ENCODE measurements at regions not wholly inside any gene's neighbourhood (a gene's known extent, or its start where the extent isn't known, plus 50 kb on each side); places are given as distances from the start of the nearest gene placed in this dataset.

DNA sequence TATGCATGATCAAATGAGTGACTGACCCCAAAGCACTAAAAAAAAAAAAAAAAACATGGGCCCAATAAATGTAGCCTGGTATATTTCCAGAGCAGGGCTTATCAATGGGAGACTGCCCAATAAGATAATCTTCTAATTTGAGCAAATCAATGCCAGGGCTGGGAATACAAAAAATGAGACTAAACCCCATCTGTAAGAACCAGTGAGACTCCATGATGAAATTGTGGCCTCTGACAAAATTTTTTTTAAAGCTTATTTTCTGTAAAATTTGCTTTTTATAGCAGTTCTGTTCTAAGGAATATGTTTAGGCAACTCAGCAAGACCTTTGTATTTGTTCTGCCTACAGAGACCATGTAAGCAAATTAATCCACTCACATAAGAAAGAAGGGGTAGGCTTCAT lies 186.8 kb upstream of the CCDC150 start:
- Histone ChIP-seq H3K9ac (ENCODE audit: low read length) (no peak overlapping the region), H3K27me3 (ENCODE audit: low read depth, low read length) (peaks cover 13% of the 10 kb centered on the region; the same call in 1 of the 2 replicates), H3K4me1 (ENCODE audit: low read length) (0 out of 2 replicates have a peak, but pooled peaks cover 3% of the 10 kb centered on the region), H2AFZ (ENCODE audit: low read depth, low read length) (no peak overlapping the region), H3K4me3 (ENCODE audit: low read length) (no peak overlapping the region), H3K79me2 (ENCODE audit: low read length) (no peaks in the 10 kb centered on the region), H3K4me2 (ENCODE audit: low read length) (no peak overlapping the region), H3K36me3 (replicated peaks; ENCODE audit: low read depth, low read length) (no peaks in the 10 kb centered on the region), H3K27ac (ENCODE audit: low read length) (no peak overlapping the region), H3K9me3 (ENCODE audit: insufficient read depth, low read length) (no peaks in the 10 kb centered on the region), H4K20me1 (ENCODE audit: insufficient read depth, low read length) (no peaks in the 10 kb centered on the region)
- no peak for TF ChIP-seq EZH2phosphoT487 (IDR thresholded peaks at IDR 0.05; ENCODE audit: low read depth)
- TF ChIP-seq, protein P1, sequence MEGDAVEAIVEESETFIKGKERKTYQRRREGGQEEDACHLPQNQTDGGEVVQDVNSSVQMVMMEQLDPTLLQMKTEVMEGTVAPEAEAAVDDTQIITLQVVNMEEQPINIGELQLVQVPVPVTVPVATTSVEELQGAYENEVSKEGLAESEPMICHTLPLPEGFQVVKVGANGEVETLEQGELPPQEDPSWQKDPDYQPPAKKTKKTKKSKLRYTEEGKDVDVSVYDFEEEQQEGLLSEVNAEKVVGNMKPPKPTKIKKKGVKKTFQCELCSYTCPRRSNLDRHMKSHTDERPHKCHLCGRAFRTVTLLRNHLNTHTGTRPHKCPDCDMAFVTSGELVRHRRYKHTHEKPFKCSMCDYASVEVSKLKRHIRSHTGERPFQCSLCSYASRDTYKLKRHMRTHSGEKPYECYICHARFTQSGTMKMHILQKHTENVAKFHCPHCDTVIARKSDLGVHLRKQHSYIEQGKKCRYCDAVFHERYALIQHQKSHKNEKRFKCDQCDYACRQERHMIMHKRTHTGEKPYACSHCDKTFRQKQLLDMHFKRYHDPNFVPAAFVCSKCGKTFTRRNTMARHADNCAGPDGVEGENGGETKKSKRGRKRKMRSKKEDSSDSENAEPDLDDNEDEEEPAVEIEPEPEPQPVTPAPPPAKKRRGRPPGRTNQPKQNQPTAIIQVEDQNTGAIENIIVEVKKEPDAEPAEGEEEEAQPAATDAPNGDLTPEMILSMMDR (IDR thresholded peaks at IDR 0.05; ENCODE audit: low read depth, low read length), result no peak

DNA sequence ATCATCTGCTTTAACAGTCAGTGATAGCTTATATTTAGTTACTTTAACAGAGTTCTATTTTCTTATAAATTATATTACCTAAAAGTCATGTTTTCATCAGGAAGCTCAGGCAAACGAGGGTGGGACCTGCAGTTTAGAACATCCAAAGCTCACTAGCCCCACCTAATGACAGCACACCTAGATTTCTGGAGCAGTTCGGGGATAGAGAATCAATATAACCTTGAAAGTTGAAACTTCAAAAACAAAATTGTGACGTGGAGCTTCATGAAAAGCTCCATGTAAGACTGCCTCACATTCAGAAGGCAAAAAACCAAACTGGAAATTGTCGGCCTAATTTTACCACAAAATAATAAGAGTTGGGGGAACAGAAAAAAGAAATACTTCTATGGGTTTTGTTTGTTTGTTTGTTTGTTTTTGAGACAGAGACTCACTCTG lies 185.9 kb upstream of the CCDC150 start:
- H3K4me1 ChIP-seq (ENCODE audit: low read length), result 0 out of 2 replicates have a peak, but pooled peaks cover 3% of the 10 kb centered on the region
- no peaks in the 10 kb centered on the region for H4K20me1 ChIP-seq (ENCODE audit: insufficient read depth, low read length)
- H3K79me2 ChIP-seq (ENCODE audit: low read length), result no peaks in the 10 kb centered on the region
- H3K27me3 ChIP-seq (ENCODE audit: low read depth, low read length), result peaks cover 13% of the 10 kb centered on the region; the same call in 1 of the 2 replicates
- H3K36me3 ChIP-seq (replicated peaks; ENCODE audit: low read depth, low read length), result no peaks in the 10 kb centered on the region
- H3K4me3 ChIP-seq (ENCODE audit: low read length), result no peak overlapping the region
- peak overlapping the region; percentile 41 for H3K4me2 ChIP-seq (ENCODE audit: low read length)
- no peak overlapping the region for H3K9ac ChIP-seq (ENCODE audit: low read length)
- H3K27ac ChIP-seq (ENCODE audit: low read length), result no peak overlapping the region
- H2AFZ ChIP-seq (ENCODE audit: low read depth, low read length), result peak overlapping the region; percentile 55; the same call in 1 of the 2 replicates
- no peaks in the 10 kb centered on the region for H3K9me3 ChIP-seq (ENCODE audit: insufficient read depth, low read length)
- TF ChIP-seq EZH2phosphoT487 (IDR thresholded peaks at IDR 0.05; ENCODE audit: low read depth), result no peak
- TF ChIP-seq, protein P1 (IDR thresholded peaks at IDR 0.05; ENCODE audit: low read depth, low read length), result peak; percentile 92

DNA sequence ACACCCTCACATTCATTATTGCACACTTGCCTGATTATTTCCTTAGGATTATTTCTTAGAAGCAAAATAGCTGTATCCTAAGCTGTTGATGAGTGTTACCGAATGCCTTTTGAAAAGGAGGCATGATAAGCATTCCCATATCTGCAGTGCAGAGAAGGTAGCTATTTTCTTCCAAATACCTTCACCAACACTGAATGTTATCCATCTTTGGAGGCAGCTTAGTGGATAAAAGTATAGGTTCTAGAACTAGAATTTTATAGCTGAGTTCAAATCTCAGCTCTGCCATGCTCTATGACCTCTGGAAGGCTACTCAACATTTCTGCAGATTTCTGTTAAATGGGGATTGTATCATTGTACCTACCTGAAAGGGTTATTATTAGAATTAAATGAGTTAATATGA lies 185.0 kb upstream of the CCDC150 start:
- no peak overlapping the region for H2AFZ ChIP-seq (ENCODE audit: low read depth, low read length)
- peaks cover 13% of the 10 kb centered on the region for H3K27me3 ChIP-seq (ENCODE audit: low read depth, low read length)
- H3K4me3 ChIP-seq (ENCODE audit: low read length), result no peak overlapping the region
- no peaks in the 10 kb centered on the region for H3K79me2 ChIP-seq (ENCODE audit: low read length)
- no peaks in the 10 kb centered on the region for H3K36me3 ChIP-seq (replicated peaks; ENCODE audit: low read depth, low read length)
- no peaks in the 10 kb centered on the region for H3K9me3 ChIP-seq (ENCODE audit: insufficient read depth, low read length)
- no peak overlapping the region for H3K27ac ChIP-seq (ENCODE audit: low read length)
- H3K4me1 ChIP-seq (ENCODE audit: low read length), result peaks cover 6% of the 10 kb centered on the region
- H3K4me2 ChIP-seq (ENCODE audit: low read length), result no peak overlapping the region
- no peak overlapping the region for H3K9ac ChIP-seq (ENCODE audit: low read length)
- no peaks in the 10 kb centered on the region for H4K20me1 ChIP-seq (ENCODE audit: insufficient read depth, low read length)
- TF ChIP-seq EZH2phosphoT487 (IDR thresholded peaks at IDR 0.05; ENCODE audit: low read depth), result no peak
- TF ChIP-seq, protein P1 (IDR thresholded peaks at IDR 0.05; ENCODE audit: low read depth, low read length), result no peak

DNA sequence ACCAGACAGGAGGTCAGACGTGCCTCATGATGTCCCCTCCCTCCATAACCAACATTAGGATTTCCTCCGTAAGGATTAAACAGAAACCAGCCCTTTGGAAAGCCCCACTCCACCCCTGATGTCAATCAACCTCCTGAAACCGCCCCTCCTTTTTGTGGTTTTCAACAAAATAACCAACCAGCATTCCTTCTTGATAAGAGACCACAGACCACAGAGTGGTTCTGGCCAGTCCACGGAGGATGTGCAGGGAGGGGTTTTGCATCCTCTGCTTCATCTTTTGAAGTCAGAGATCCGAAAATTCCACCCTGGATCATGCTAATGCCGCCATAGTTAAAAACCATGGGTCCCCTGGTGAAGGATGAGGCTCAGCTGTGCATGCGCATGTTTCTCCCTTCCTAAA lies 180.0 kb upstream of the CCDC150 start:
- Histone ChIP-seq H2AFZ (ENCODE audit: low read depth, low read length) (0 out of 2 replicates have a peak overlapping the region, but pooled peaks have one; percentile 5), H3K27me3 (ENCODE audit: low read depth, low read length) (peaks cover 18% of the 10 kb centered on the region), H3K4me2 (ENCODE audit: low read length) (peak overlapping the region; percentile 48), H4K20me1 (ENCODE audit: insufficient read depth, low read length) (no peaks in the 10 kb centered on the region), H3K9me3 (ENCODE audit: insufficient read depth, low read length) (peaks cover 6% of the 10 kb centered on the region; the same call in 1 of the 2 replicates), H3K27ac (ENCODE audit: low read length) (no peak overlapping the region), H3K4me3 (ENCODE audit: low read length) (peak overlapping the region; percentile 21; the same call in 1 of the 2 replicates), H3K9ac (ENCODE audit: low read length) (no peak overlapping the region), H3K4me1 (ENCODE audit: low read length) (peaks cover 19% of the 10 kb centered on the region), H3K36me3 (replicated peaks; ENCODE audit: low read depth, low read length) (peaks cover 3% of the 10 kb centered on the region), H3K79me2 (ENCODE audit: low read length) (no peaks in the 10 kb centered on the region)
- TF ChIP-seq EZH2phosphoT487 (IDR thresholded peaks at IDR 0.05; ENCODE audit: low read depth), result no peak
- TF ChIP-seq, protein P1 (IDR thresholded peaks at IDR 0.05; ENCODE audit: low read depth, low read length), result no peak

All from OCI-LY3 (cell line).